ENCODE measurements at regions not wholly inside any gene's neighbourhood (a gene's known extent, or its start where the extent isn't known, plus 50 kb on each side); places are given as distances from the start of the nearest gene placed in this dataset.
"Not testable (repeated sequence)": the region's sequence is repeated elsewhere in the genome, so short reads cannot be mapped to it uniquely, and the experiment has no call there.

DNA sequence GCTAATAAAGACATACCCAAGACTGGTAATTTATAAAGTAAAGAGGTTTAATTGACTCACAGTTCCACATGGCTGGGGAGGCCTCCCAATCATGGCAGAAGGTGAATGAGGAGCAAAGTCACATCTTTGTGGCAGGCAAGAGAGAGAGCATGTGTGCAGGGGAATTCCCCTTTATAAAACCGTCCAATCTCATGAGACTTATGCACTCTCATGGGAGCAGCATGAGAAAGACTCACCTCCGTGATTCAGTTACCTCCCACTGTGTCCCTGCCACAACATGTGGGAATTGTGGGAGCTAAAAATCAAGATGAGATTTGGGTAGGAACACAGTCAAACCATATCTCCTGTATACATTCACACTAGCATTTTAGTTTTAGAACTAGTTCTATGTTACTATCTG lies 101.7 kb upstream of the NIPA1 start:
- DNase-seq = not testable (repeated sequence)

DNA sequence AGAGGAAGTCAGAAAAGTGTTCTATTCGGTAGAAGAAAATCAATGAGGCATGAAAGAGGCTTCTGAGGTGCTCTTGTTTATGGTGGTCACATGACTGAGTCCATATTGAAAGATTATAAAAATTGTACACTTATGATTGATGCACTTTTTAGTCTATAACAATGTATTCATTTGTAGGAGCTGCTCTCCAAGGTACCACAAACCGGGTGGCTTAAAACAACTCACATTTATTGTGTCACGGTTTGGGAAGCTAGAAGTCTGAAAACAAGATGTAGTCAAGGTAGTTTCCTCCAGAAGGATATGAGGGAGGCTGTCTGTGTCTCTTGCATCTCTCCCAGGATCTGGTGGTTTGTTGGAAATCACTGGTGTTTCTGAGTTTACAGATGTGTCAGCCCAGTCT lies 86.6 kb upstream of the NIPA1 start:
- DNase-seq = not testable (repeated sequence)

DNA sequence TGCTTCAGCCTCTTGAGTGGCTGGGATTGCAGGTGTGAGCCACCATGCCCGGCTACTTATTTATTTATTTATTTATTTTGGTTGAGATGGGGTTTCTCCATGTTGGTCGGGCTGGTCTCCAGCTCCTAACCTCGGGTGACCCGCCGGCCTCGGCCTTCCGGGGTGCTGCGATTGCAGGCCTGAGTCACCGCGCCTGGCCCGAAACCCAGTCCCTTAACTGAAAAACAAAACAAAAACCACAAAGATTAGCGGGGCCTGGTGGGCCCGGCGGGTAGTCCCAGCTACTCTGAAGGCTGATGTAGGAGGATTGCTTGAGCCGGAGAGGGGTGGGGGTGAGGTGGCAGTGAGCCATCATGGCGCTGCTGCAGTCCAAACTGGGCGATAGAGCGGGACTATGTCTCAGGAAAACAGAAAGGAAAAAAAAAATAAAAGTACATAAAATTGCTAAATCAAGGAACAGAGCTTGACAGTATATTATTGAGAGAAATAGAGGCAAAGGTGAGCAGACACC lies 75.6 kb upstream of the NIPA1 start:
- DNase-seq = not testable (repeated sequence)

DNA sequence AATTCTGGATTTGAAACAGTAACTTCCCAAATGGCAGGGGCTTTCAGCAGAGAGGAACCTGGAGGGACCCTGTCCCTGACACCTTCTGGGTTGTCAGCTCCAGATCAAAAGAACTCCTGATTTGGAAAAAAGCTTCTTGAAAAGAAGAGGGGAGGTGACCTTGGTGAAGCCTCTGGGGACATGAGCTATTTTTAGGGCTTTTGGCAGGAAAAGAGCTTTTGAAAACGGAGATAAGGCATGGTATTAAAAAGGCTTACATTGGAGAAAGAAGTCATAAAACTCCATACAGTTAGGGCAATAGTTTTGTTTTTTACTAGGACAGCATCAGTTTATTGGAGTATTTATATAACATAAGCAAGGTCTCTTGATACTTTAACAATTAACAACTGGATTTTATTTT lies 72.5 kb upstream of the NIPA1 start:
- DNase-seq = not testable (repeated sequence)

DNA sequence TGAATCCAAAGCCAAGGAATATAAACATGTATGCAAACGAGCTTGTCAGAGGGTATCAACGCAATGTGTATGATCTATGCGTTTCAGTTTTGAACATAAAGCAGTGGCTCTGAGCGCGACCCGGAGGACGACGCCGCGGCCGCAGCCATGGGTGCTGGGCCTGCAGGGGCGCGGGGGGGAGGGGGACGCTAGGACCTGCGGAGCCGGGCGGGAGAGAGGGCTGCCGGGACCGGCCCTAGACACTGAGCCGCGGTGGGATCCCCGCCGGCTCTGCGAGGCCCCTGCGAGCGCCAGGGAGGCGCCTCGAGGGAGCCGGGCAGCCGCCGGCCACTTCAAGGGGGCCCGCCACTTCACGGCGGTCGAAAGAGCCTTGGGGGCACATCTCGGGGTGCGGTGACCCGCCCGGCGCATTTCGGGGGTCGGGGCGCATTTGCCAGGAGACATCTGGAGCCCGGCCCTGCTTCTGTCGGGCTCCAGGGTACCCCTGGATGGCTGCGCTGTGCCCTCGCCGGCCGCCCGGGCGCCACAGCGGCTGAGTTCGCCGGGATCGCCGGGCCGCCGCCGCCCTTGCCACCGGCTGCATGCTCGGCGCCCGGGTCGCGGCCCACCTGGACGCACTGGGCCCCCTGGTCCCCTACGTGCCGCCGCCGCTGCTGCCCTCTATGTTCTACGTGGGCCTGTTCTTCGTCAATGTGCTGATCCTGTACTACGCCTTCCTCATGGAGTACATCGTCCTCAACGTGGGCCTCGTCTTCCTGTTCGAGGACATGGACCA lies 71.9 kb upstream of the NIPA1 start:
- not testable (repeated sequence) for DNase-seq

DNA sequence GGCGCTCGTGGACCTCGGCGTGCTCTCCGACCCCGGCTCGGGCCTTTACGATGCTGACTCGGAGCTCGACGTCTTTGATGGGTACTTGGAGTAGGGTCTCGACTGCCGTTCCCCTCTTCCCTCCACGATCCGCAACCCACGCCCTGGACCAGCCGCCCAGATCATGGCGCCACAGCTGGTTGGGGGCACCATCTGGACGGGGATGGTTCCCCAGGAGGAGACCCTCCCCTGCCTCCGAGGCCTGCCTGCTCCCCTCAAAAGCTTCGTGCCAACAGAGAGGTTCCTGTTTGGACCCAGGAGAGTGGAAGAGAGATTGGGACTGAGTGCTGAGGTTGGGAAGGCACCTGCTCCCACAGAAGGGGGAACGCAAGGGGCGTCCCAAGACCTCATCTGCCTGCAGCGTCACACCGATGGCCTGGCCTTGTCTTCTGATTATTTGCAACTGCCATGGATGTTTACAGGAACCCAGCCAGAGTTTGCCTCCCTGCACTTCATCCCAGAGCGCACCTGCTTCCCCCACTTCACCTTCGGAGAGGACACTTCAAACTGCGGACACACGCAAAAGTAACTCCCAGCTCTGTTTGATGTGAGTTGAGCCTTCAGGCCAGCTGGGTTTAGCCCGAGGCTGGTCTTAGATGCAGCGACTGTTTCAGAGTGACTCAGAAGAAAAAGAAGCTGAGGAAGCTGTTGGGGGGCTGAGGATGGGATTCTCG lies 71.2 kb upstream of the NIPA1 start:
- not testable (repeated sequence) for DNase-seq

DNA sequence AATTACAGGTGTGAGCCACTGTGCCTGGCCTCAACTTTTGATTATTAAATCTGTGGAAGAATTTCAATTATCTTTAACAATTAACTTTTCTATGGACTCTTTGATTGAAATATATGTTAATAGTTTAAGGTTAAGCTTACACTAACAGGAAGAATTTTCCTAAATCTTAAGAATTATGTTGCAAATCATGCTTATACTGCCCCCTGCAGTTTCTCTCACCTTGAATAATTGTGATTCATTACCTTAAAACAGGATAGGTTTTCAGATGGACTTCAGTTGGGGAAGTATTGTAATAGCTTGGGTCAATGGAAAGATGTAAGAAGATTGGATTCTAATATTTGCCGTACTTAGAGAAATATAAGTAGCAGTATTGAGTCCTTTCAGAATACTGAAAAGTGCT lies 66.5 kb upstream of the NIPA1 start:
- DNase-seq = not testable (repeated sequence)

DNA sequence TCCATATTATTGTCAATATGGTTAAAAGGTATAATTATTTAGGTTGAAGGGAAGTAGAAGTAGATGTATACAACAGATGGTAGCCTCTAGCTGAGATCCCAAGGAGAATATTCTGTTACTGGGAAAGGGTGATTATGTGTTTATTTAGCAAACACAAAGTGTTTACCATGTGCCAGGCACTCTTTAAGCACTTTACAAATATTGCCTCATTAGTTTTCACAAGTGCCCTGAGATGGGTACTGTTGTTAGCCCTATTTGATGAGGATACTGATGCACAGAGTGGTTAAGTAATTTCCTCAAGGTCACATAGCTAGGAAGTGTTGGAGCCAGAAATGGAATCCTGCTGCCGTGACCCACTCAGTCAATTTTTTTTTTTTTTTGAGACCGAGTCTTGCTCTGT lies 60.3 kb upstream of the NIPA1 start:
- DNase-seq = not testable (repeated sequence)

DNA sequence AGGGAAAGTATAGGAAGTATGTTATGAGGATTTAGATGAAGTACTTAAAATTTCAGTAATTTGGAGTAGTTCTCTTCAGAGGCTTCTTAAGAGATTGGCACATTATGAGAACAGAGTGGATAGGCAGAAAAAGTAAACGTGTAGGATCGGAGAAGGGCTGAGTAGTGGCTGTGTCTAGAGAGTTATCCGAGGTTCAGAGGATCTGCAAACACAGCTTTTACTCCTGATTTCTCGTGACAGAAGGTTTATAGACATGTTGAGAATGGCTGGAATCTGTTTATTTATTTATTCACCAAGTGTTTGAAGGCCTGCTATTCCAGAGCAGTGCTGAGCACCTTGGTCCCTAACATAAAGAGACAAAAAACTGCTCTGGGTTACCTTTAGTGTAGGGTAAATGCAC lies 51.4 kb upstream of the NIPA1 start:
- DNase-seq = not testable (repeated sequence)

DNA sequence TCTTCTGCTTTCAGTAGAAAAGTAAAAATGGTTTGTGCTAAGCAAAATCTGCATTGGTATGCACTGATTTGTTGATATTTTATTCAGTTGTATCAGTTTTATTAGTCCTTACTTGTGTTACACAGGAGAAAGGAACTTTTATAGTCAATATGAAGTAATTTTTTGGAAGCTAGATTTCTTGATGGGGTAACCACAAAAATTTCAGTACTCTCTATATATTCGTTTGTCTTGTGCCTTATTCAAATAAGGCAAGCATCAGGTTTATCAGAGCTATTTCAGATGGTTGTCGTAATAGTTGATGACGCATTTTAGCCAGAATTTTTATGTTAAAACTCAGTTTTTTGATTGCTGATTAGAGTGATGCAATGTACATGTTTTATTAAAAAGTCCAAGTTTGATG lies 50.7 kb upstream of the NIPA1 start:
- no peak for DNase-seq

DNA sequence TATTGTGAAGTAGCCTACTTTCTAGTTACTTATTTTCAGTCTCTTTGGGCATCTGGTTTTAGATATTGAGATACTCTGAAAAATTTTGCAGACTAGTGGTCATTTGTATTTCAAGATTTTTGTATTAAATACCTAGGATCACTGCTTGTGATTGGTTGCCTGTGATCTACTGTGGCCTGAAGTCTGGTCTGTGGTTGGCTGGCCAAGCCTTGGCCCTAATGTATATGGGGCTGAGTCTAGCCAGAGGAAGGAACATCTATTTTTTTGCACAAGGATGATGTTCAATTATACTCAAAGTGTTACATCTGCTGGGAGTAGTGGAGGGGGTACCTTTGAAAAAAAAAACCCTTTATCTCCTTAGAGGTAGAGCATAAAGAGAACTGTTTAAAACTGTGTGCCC lies 50.2 kb upstream of the NIPA1 start:
- not testable (repeated sequence) for DNase-seq
